ENCODE measurements at regions not wholly inside any gene's neighbourhood (a gene's known extent, or its start where the extent isn't known, plus 50 kb on each side); places are given as distances from the start of the nearest gene placed in this dataset.
"Not testable (repeated sequence)": the region's sequence is repeated elsewhere in the genome, so short reads cannot be mapped to it uniquely, and the experiment has no call there.

DNA sequence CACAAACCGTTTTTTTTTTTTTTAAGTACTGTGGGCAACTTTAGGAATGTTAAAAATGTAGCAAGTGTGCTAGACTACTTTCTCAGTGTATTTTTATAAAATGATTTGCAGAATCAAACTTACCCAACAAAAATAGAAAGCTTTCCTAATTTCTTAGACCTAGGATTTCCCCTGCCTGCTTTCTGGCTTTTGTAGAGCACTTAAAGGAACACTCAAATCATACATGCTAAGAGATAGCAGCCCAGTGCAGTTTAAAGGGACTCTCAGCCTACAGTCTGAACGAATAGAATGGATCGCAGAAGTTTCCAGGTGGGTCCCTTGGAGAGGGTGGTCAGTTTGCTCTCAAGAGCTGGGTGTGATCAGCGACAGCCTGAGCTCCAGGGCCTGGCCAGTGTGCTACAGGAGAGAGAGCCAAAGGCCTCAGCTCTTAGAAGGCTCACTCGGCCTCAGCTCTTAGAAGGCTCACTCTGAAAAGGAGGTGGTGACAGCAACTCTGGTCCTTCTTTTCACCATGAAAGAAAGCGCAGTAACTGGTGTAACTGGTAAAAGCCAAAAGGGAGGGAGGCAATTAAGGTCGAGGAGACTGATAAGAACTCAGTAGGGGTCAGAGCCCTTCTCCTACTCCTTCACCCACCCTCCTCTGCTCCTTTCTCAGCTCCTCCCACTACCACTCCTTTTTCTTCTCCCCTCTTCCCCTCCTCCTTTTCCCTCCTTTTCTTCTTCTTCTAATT is 142.4 kb downstream of the ZFP64 start:
- no peak for DNase-seq (ENCODE audit: low spot score)

DNA sequence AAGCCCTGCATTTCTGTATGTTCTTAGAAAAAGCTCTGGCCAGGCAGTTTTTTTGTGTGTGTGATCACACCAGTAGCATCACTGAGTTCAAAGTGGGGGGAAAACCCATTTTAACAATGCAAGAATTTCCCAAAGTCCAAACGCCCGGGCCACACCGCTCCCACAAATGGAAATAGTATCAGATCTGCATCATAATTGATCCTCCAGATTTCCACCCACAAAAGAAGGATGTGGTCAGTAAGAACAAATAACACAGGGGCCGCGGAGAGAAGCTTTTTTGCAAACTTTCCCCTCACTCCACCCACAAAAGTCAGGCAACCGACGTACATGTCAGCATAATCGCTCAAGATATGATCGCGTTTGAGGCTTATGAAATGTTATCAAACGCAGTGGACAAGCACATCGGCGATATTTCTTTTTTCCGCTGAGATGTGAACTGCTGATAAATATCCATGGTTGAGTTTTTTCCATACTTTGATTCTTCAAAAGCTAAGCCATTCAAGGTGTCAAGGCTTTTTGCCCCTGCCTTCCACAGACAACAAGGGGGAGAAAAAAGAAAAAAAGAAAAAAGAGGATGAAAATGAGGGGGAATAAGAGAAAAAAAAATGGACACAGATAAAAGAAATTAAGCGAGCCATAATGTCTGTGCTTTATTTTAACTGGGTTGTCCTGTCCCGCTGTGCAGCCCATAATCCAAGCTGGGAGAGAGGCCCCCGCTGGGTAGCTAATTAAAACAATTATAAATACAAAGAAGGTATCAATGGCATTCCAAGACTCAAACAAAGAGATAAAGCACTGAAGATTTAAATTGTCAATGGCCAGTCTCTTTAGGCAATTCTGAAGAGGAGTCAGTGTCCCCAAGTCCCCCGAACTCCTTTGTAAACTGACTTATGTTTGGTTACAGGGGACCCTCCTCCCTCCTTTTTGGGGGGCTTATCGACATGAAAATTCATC is 143.5 kb downstream of the ZFP64 start:
- no peak for DNase-seq (ENCODE audit: low spot score)

DNA sequence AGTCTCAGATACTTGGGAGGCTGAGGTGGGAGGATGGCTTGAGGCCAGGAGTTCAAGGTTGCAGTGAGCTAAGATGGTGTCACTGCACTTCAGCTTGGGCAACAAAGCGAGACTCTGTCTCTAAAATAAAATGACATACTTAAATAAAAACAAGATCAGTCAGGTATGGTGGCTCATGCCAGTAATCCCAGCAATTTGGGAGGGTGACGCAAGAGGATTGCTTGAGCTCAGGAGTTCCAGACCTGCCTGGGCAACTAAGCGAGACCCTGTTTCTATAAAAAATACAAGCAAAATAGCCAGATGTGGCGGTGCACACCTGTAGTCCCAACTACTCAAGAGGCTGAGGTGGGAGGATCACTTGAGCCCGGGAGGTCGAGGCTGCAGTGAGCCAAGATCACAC is 149.6 kb downstream of the ZFP64 start:
- DNase-seq (ENCODE audit: low spot score) = no peak

DNA sequence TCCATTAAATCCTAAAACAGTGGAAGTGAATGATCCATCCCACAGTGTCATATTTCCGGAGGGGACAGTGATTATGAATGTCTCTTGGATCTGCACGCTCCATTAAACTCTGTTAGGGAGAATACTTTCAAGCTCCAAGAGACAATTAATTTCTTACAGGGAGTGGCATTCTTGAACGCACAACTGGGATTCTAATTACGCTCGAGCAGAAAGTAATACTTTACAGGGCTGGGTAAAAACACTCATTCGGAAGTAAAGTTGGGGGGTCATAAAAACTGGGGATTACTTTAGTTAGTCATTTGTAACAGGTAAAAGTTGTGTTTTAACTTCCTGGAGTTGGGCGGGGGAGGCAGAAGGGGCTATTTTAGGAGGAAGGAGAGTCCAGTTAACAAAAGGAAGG is 151.8 kb downstream of the ZFP64 start:
- peak; percentile 6 for DNase-seq (ENCODE audit: low spot score)

DNA sequence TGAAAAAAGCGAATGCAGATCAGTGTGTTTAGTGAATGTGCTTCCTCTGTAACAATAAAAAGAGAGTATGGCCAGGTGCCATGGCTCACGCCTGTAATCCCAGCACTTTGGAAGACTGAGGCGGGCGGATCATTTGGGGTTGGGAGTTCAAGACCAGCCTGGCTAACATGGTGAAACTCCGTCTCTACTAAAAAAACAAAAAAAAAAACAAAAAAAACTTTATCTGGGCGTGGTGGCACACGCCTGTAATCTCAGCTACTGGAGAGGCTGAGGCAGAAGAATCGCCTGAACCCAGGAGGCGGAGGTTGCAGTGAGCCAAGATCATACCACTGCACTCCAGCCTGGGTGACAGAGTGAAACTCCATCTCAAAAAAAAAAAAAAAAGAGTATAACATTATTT is 152.9 kb downstream of the ZFP64 start:
- not testable (repeated sequence) for DNase-seq (ENCODE audit: low spot score)

DNA sequence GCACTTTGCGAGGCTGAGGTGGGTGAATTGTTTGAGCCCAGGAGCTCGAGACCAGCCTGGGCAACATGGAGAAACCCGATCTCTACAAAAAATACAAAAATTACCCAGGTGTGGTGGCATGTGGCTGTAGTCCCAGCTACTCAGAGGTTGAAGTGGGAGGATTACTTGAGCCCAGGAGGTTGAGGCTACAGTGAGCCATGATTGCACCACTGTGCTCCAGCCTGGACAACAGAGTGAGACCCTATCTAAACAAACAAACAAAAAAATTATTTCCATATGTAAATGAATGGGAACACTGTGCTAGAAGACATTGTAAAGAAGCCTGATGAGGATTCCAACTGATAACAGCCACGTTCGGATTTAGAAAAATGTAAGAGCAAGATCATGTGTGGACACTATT is 154.2 kb downstream of the ZFP64 start:
- no peak for DNase-seq (ENCODE audit: low spot score)

DNA sequence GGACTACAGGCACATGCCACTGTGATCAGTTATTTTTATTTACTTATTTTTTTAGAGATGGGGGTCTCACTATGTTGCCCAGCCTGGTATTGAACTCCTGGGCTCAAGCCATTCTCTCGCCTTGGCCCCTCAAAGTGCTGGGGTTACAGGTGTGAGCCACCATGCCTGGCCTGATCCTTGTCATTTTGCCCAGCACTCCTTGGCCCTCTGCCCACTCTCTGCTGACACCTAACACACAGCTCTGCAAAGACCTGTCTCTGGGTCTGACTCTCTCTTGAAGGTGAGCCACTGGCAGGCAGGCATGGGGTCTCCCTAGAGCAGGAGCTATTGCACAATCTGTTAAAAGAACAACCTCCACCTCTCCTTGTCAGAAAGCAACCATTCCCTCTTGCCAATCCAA is 155.6 kb downstream of the ZFP64 start:
- no peak for DNase-seq (ENCODE audit: low spot score)

DNA sequence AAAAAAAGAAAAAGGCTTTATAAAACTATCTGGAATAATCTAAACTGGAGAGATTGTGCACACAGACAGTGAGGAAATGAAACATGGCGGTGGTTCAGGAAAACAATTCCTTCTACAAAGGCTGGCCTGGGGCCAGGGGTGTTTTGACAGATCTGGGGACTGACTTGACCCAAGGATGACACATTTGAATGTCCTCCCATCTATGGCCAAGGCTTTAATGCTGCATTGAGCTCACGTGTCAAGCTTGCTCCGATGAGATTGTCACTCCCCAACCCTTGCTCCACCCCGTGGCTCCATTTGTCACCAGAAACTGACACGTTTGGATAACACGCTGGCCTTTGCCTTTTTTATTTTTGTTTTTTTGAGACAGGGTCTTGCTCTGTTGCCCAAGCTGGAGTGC is 156.1 kb downstream of the ZFP64 start:
- DNase-seq (ENCODE audit: low spot score) = no peak

DNA sequence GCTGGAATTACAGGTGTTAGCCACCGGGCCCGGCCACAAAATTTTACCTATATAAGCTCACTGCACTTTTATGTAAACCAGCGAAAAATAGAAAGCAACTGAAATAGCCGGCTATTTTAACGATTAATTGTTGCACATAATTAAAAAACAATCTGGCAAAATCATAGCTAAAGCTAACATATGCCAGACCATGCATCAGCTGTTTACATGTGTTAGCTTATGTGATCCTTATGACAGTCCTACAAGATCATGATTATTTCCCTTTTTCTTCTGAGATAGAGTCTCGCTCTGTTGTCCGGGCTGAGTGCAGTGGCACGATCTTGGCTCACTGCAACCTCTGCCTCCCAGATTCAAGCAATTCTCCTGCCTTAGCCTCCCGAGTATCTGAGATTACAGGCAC is 157.0 kb downstream of the ZFP64 start:
- no peak for DNase-seq (ENCODE audit: low spot score)

DNA sequence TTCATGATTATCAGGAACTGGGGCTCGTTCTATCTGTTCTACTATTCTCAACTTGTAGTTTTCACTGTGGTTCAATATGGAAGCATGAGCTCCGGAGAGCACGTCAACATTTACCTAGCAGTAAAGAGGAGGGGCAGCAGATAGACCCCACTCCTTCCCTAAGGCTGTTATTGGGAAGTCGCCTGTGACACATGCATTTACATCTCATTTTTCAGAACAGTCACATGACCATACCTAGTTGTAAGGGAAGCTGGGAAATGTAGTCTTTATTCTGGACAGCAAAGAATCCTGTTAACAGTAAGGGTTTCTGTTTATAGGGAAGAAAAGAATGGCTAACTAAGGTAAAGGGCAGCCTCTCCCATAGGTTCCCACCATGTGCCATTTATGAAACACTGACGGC is 158.3 kb downstream of the ZFP64 start:
- no peak for DNase-seq (ENCODE audit: low spot score)

DNA sequence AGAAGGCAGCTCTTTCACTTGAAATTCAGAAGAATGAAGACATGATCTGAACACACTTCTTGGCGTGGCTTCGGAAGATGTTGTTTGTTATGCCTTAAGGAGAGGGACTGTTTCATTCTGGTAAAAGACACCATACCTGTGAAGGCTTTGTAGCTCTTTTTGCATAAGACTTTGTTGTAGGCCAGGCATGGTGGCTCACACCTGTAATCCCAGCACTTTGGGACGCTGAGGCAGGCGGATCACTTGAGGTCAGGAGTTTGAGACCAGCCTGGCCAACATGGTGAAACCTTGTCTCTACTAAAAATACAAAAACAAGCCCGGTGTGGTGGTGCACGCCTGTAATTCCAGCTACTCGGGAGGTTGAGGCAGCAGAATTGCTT is 159.3 kb downstream of the ZFP64 start:
- not testable (repeated sequence) for DNase-seq (ENCODE audit: low spot score)

DNA sequence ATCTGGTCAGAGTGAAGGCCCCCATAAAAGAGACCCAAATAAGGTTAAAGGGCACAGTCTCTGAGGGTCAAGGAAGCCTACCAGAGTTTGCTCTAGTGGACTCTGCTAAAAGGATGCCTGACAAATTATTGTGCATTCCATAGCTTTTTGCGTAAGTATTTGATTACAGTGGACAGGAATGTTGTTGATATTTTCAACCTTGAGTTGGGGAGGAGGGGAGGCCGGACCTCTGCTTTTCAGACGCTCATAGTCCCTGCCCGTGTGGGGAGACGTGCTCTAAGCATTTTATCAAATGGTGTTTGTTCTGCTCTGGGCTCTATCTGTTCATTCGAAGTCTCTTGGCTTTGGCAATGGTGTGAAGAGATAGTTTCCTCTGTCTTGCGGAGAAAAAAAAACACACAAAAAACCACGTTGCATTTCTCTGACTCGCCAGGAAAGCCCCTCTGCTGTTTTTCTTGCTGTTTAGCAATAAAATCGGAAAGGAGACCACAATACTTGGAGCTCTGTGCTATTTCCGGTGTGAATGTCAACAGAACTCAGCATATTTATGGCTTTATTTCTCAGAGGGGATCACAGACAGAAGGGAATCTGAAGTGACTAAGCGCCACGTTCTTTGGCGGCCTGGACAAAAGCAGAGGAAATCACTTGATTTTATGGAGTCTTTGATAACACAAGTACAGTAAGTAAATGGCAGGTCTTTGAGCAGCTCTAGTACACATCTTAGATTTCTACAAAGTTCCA is 159.8 kb downstream of the ZFP64 start:
- peak; percentile 11 for DNase-seq (ENCODE audit: low spot score)

DNA sequence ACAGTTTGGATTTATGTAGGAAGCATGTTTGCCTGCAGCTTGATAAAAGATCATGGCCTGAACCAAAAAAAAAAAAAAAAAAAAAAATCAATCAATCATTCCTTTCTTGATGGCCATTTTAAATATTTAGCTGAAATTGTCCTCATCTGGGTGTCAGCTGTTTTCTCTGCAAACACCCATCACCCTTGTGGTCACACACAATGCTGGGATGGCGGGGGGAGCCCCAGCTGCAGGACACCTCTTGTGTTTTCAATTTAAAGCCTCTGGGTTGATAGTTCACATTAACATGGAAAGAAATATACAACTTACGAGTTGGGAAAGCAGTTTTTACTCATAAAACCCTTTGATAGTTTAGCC is 160.4 kb downstream of the ZFP64 start:
- no peak for DNase-seq (ENCODE audit: low spot score)

DNA sequence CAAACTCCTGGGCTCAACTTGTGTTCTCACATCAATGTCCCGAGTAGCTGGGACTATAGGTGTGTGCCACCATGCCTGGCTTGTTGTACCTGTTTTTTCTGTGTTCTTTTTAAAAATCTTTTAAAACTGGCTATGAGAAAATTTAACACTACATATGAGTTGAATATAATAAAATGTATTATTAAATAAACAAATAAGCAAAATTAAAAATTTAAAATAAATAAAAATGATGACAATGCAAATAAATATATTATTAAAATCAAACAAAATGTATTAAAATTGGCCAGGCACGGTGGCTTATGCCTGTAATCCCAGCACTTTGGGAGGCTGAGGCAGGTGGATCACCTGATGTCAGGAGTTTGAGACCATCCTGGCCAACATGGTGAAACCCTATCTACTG is 162.4 kb downstream of the ZFP64 start:
- DNase-seq (ENCODE audit: low spot score) = not testable (repeated sequence)

DNA sequence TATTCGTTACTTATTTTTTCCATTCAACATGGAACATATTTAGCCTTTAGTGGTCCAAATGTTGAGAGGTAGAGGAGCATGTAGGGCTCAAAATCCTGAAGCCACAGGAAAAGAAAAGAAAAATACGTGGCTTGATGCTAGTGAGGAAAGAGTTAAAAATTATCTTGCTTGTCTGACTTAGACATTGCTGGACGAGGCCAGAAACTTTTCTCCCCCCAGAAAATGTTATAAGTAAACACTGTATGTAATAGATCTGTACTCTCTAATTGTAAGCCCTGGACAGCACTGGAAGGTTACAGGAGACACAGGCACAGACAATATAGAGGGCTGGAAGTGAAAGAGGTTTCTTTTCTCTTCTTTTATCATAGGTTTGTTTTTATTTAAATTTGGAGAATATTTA is 165.6 kb downstream of the ZFP64 start:
- no peak for DNase-seq (ENCODE audit: low spot score)

DNA sequence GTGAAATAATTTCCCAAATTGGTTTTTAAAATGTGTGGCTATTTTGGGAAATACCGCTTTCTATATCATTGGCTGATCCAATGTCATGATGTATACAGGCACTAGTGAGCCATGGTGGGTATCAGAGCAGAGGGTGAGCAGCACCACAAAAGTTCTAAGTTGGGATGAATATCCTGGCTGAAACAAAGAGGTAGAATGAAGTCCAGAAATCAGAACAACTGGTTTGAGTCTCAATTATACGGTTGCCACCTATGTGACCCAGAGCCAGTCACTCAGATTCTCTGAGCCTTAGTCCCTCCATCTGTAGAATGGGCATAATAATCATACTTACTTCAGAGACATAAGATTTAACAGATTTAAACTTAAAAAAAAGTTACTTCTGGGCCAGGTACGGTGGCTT is 172.3 kb downstream of the ZFP64 start:
- DNase-seq (ENCODE audit: low spot score) = no peak

DNA sequence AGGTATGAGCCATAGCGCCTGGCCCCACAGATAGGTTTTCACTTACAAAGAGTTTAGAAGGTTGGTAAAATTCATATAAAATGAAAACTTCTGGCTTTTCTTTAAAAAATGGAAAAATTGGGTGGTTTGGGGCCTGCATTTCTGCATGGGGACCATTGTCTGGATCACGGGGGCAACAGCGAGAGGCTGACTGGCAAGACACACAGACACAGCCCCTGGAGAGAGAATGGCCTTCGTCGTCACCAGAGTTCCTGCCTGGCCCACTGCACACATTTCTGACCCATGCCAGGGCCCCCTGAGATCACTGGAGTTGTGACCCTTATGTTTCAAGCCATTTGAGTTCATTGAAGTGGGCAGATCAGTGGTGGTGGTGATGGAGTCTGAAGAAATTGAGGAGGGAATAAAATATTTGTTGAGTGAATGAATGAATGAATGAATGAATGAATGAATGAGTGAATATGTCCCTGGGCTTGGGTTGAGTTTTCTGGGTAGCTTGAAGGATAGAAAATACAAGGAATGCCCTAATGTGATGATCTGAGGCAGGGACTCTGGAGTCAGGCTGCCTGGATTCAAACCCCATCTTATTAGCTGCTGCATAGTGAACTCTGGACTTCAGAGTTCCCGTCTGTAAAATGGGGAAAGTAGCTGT is 173.8 kb downstream of the ZFP64 start:
- no peak for DNase-seq (ENCODE audit: low spot score)

DNA sequence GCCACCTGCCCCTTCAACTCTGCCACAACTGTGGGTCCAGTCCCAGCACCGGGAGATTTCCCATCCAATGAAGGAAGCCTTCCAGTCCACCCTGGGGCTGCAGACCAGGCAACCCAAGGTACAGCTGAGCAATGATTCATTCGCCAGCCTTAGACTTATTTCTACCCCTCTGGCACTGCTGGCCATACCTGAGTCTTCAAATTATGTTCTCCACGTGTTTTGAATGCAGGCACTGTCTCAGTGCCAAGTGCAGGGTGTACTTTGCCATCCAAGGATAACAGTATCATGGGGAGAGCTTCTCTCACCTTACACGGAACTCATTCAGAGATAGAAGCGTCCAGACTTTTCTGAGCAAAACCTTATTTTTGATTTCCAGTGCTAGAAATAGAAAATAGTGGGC is 175.6 kb downstream of the ZFP64 start:
- DNase-seq (ENCODE audit: low spot score) = no peak

DNA sequence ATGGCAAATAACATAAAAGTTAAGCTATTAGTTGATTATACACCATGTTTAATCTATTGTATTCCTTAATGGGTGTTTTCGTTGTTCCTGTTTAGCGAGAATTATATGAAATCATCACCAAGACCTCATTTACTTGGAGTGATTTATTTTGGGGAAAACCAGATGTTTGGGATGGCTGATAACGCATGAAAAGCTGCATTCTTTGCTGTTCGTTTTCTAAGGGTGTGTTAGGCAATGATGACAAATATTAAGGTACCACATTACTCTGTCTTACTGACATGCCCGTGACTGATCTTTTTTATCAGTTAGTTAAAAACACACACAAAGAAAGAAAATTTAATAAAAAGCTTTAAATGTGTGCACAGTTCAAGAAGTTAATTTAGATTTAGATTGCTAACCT is 176.4 kb downstream of the ZFP64 start:
- no peak for DNase-seq (ENCODE audit: low spot score)

DNA sequence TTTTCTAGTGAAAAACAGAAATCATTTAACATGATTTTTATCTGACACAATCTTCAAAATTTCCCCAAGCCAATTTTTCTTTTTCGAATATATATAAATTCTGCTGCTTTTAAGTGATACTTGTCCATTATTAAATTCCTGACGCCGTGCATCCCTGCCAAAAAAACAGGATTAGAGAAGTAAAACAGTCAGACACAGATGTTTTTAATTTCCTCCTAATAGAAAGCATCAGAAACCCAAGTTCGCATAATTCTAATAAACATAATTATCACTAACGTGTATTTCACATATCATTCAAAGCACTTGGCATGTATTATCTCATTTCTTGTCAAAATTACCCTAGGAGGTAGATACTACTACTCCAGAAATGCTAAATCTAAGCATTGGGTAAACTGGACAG is 179.5 kb downstream of the ZFP64 start:
- DNase-seq (ENCODE audit: low spot score) = no peak

DNA sequence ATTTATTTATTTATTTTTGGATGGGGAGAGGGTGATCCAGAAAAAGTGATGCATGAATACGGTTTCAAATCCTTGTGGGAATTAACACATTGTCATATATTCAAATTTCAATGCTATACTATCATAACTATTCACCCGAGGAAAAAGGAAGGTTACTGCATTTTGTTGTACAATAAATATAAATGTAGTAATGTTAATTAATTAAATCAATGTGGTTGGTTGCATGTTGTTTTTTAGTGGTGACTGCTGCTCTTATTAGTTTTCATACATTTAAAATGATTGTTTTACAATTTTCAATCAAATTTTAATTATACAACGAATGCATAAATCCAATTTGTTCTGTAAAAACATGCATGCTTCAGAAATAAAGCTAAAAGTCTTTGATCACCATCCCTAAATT is 180.5 kb downstream of the ZFP64 start:
- DNase-seq (ENCODE audit: low spot score) = no peak

DNA sequence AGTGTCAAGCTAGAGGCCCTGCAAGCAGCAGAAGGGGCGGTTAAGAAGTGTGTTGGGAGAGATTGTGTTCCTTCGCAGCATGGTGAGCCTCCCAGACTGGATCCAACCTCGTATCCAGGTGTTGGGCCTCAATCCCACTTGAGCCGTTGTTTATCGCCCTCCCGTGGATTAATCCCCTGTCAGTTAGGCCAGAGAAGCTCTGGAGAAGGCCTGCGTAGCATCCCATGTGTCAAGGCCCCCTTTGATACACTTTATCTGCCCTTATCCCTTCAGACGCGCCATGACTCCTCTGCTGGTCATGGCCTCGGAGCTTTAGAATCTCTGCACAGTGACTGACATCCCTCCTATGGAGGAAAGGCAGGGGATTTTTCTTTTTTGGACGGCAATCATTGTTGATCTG is 181.0 kb downstream of the ZFP64 start:
- no peak for DNase-seq (ENCODE audit: low spot score)

Data from kidney tubule cell (primary cell).